Progenitor cell of endocrine pancreas (in vitro differentiated cells): ENCODE measurements at regions not wholly inside any gene's neighbourhood (a gene's known extent, or its start where the extent isn't known, plus 50 kb on each side); places are given as distances from the start of the nearest gene placed in this dataset.
"Not testable (repeated sequence)": the region's sequence is repeated elsewhere in the genome, so short reads cannot be mapped to it uniquely, and the experiment has no call there.

Experiments used
- DNase-seq: peaks from one replicate; pipeline ENCODE4 v3.0.0; 2021; ENCODE audit warnings: low spot score; ENCODE audit not compliant: unreplicated experiment
- H3K27ac Mint-ChIP-seq: 2 replicates; pipeline ENCODE4 v1.8.0; 2021; ENCODE audit warnings: mild to moderate bottlenecking, moderate library complexity, mixed read lengths
- H3K27me3 Mint-ChIP-seq: 2 replicates; pipeline ENCODE4 v1.8.0; 2021; ENCODE audit warnings: mixed read lengths
- H3K36me3 Mint-ChIP-seq: 2 replicates; pipeline ENCODE4 v1.8.0; 2022; ENCODE audit warnings: mixed read lengths; ENCODE audit not compliant: insufficient read depth
- H3K4me1 Mint-ChIP-seq: 2 replicates; pipeline ENCODE4 v1.8.0; 2021; ENCODE audit warnings: low read depth, mixed read lengths
- H3K4me3 Mint-ChIP-seq: 2 replicates; pipeline ENCODE4 v1.8.0; 2021; ENCODE audit warnings: low read depth, mild to moderate bottlenecking, moderate library complexity, mixed read lengths
- H3K9me3 Mint-ChIP-seq: 2 replicates; pipeline ENCODE4 v1.8.0; 2021; ENCODE audit warnings: low read depth, mixed read lengths
- CTCF ChIP-seq: fragments of 200-600 bp; sonication (generic); IDR thresholded peaks from one replicate; pipeline ENCODE4 v1.5.0; 2021; ENCODE audit warnings: antibody characterized with exemption, mild to moderate bottlenecking; ENCODE audit not compliant: unreplicated experiment

- TF ChIP-seq CTCF: no peak
- no peaks in the 10 kb centered on the region for H3K36me3 Mint-ChIP-seq
These were observed 88.2 kb upstream of the GRIK1 start for GRCh38 chr21:30027986-30028385.

GRCh38 chr21:30023056-30023455 lies 83.3 kb upstream of the GRIK1 start:
- H3K27me3 Mint-ChIP-seq, H3K4me1 Mint-ChIP-seq, DNase-seq, H3K36me3 Mint-ChIP-seq, H3K27ac Mint-ChIP-seq, H3K4me3 Mint-ChIP-seq, H3K9me3 Mint-ChIP-seq: not testable (repeated sequence)

More at GRCh38 chr21:30027986-30028385, 88.2 kb upstream of the GRIK1 start:
- Mint-ChIP-seq H3K9me3 (no peaks in the 10 kb centered on the region), H3K4me3 (no peak overlapping the region), H3K27ac (no peak overlapping the region), H3K27me3 (no peaks in the 10 kb centered on the region), H3K4me1 (no peaks in the 10 kb centered on the region)
- no peak for DNase-seq

GRCh38 chr21:30014886-30015285 lies 75.1 kb upstream of the GRIK1 start:
- DNase-seq: no peak
- Mint-ChIP-seq H3K36me3 (peaks cover 1% of the 10 kb centered on the region), H3K27me3 (no peaks in the 10 kb centered on the region), H3K27ac (no peak overlapping the region), H3K4me3 (no peak overlapping the region), H3K4me1 (no peaks in the 10 kb centered on the region), H3K9me3 (peaks cover 10% of the 10 kb centered on the region)
- no peak for TF ChIP-seq CTCF

GRCh38 chr21:29991624-29992023 lies 51.8 kb upstream of the GRIK1 start:
- no peak overlapping the region for H3K4me3 Mint-ChIP-seq
- no peaks in the 10 kb centered on the region for H3K27me3 Mint-ChIP-seq
- no peak overlapping the region for H3K27ac Mint-ChIP-seq
- no peaks in the 10 kb centered on the region for H3K36me3 Mint-ChIP-seq
- no peaks in the 10 kb centered on the region for H3K9me3 Mint-ChIP-seq
- no peaks in the 10 kb centered on the region for H3K4me1 Mint-ChIP-seq
- DNase-seq: no peak
- no peak for TF ChIP-seq CTCF

GRCh38 chr21:29989634-29990234 lies 49.9 kb upstream of the GRIK1 start:
- Mint-ChIP-seq H3K27me3 (no peaks in the 10 kb centered on the region), H3K36me3 (no peaks in the 10 kb centered on the region), H3K9me3 (no peaks in the 10 kb centered on the region), H3K4me1 (no peaks in the 10 kb centered on the region), H3K4me3 (no peak overlapping the region), H3K27ac (no peak overlapping the region)
- TF ChIP-seq CTCF: no peak
- no peak for DNase-seq
